Amniotic stem cell (primary cell): ENCODE measurements at regions not wholly inside any gene's neighbourhood (a gene's known extent, or its start where the extent isn't known, plus 50 kb on each side); places are given as distances from the start of the nearest gene placed in this dataset.
"Not testable (repeated sequence)": the region's sequence is repeated elsewhere in the genome, so short reads cannot be mapped to it uniquely, and the experiment has no call there.

Experiments
- DNase-seq: peaks from one replicate; lab custom pipeline; 2025; lab: John Stamatoyannopoulos, UW

DNA sequence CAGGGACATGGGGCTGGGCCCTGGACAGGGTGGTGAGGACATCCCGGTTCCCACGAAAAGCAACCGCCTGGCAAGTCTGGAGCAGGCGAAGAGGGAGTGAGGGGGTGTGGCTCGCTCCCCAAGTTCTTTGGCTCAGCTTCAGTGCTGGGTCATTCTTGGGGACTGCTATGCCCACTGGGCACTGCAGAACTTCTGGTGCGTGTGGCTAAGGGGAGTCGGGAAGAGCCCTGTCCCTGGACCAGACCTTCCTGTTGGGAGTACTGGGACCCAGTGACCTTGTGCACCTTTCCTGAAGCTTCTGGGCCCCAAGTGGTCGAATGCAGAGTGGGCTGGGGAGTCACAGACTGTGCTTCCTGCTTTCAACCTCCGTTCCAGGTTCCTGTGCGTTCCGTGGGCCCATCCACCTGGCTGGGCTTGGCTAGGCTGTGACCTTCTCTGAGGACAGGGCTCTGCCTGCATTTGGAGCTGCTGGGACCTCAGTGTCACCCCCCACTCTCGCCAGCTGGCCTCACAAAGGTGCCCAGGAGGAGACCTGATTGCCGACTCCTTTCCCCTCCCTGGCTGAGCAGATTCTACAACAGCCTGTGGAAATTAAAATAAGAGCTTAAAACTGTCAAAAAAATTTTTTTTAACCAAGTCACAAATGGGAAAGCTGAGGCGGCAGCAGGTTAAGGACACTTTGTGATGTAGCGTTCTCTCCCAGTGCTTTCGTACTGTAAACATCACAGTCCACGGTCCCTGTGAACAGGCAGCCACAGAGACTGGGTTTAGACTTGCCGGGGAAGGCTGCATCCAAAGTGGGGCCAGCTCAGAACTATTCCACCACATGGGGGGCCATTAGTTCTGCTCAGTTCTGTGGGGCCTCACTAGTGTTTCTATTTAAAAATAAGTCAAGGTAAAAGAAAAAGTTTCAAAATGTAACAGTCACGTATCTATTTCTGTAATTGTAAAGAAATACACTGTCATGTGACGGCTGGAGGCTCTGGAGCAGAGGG is 63.8 kb upstream of the WNT7B start:
- no peak for DNase-seq

DNA sequence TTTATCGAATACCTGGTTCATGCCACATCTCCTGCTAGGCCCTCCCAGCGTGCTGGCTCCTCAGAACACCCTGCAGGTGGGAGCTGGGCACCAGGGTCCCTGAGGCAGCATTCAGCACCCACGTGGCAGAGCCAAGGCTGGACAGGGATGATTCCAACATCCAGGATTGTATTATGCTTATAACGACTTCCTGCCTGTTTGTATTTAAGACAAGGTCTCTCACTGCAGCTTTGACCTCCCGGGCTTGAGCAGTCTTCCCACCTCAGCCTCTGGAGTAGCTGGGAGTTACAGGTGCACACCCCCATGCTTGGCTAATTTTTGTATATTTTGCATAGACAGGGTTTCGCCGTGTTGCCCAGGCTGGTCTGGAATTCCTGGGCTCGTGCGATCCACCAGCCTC is 64.7 kb upstream of the WNT7B start:
- DNase-seq = no peak

DNA sequence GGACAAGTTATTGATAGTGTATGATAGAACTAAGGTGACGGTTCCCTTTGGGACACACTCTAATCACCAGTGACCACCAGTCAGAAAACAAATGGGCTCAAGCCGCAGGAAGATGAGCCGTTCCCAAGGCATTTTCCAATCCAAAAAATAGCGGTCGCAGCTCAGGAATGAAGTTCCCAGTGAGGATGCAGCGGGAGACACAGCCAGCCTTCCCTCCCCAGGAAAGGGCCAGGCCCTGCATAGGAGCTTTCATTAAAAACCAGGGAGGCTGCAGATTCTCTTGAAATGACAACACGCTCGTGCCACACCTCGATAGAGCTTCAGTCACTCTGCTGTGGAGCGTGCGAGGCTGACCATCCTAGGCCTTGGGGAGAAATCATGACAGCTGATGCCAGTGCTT is 65.8 kb upstream of the WNT7B start:
- DNase-seq = no peak

GRCh38 chr22:46043339-46043738 is 66.4 kb upstream of the WNT7B start:
- no peak for DNase-seq

DNA sequence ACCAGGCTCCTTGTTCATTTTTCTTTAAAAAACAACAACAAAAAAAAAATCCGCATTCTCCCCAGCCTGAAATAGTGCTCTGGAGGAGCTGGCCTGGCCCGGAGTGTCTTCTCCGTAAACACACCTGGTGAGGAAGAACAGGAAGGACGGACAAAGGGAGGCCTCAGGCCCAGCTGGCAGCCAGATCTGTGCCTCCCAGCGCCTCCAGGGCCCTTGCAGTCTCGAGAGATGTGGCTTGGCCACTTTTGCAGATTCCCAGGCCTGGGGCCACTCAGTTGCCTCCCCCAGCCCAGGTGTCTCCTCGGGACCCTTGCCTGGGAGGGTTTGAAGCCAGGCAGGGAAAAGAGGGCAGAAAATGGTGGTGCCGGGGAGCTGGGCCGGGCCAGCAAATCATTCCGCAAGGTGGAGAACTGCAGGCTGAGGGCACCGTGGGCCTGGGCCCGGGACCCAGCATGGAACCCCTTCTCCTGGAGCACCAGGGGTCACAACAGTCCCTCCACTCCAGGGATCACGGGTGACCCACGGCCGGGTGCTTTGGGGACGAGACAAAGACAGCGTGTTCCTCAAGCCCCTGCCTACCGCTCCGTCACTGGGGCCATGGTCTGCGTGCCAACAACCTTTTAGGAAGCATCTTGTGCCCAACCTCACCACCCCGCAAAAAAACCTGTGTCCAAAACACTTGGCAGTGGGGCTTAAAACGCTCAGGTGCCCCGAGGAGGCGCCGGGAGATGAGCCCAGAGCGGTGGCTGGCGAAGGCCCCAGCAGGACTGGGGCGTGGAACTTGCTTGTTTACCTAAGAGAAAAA is 67.1 kb upstream of the WNT7B start:
- DNase-seq = no peak

DNA sequence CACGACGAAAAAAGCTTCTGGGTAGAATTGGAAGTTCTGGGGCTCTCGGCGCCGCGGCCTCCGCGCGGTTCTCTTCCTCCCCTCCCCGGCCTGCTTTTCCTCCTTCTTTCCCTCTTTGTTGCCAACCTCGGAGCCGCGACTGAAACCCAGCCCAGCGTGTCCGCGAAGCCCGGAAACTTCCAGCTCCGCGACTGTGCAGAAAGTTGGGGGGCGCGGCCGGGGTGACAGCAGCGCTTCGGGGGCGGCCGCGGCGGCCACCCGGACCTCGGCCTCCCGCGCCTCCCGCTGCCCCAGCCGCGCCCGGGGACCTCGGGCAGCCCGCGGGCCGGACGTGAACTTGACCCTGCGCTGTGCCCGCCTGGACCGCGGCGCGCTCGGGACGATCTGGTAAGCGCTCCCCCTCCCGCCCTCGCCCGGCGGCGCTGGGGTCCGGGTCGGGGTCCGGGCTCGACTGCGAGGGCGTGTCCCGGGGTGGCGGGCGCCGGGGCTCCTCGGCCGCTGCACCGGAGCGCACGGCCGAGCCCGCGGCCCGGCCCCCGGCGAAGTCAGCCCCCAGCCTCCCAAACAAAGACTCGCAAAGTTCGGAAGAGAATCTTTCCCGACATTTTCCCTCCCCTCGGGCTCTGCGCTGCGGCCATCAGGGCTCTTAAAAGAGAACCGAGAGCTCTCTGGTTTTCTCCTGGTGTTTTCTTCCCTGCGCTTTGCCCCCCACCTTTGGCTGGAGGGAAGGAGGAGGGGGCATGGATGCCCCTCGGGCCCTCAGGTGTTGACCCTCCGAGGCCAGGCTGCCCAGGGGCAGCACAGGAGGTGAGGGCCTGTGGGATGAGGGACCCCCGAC is 67.9 kb upstream of the WNT7B start:
- DNase-seq = no peak

DNA sequence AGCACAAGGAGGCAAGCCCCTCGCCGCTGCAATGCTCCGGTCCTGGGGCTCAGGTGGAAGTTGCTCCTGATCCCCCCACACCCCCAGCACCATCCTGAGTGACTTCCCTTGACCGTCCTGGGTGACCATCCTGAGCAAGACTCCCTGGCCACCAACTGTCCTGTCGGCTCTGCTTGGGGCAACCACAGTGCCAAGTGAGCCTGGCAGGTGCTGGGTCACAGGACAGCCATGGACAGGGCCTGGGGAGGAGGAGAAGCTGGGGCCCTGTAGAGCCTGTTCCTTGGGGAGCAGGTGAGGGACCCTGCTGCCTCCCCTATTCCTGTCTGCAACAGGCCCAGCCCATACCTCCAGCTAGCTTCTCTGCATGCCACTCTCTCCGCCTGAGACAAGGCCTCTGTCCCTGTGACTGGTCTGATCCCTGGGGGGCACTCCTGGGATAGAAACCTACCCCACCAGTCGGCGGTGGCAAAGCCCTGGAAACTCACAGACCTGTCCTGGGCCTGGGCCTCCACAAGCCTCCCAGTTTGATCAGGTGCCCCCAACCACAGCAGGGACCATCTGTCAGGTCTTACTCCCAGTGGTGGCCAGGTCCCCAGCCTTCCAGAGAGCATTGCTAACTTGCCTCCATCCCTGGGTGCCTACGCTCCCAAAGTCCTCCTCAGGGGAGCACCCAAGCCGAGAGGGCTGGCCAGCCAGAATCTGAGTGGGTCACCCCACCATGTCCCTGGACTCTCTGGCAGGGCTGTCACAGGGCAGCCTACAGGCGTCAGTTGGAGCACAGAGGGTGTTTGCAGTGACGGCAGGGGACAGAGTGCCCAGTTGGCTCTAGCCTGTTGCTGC is 68.7 kb upstream of the WNT7B start:
- no peak for DNase-seq

GRCh38 chr22:46046299-46046685 is 69.3 kb upstream of the WNT7B start:
- no peak for DNase-seq

GRCh38 chr22:46047226-46047625 is 70.3 kb upstream of the WNT7B start:
- no peak for DNase-seq

DNA sequence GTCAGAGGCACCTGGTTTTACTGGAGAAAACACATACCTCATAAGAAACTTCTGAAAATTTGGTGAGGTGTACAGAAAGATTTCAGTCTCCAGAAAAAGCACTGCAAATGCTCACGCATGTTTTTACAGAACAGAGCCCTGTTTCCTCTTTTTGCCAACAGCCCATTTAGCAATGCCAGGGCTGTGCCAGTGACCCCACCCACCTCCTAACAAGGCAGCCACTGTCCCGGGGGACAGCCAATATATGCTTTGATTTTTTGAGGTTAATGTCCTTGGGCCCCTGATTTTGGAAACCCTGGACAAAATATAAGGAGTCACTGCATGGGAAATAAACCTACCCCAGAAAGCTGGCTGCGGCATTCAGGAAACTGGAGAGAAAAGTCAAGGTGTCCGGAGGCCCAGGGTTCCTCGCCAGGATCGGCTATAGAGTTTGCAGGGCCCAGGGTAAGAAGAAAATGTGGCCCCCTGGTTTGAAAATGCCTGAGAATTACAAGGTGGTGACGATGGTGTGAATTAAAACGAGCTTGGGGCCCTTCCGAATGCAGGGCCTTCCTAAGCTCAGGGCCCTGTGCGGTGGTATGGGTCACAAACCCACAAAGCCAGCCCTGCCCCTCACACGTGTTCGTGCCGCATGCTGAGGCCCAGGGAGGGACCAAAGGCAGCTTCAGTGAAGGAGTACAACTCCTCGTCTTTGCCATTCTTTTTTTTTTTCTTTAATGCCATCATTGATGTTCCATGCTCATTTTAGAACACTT is 71.1 kb upstream of the WNT7B start:
- DNase-seq = no peak

- not testable (repeated sequence) for DNase-seq
Measured at GRCh38 chr22:46048661-46049060, 71.7 kb upstream of the WNT7B start.

- DNase-seq = no peak
Measured at GRCh38 chr22:46049726-46050450, 72.9 kb upstream of the WNT7B start.

DNA sequence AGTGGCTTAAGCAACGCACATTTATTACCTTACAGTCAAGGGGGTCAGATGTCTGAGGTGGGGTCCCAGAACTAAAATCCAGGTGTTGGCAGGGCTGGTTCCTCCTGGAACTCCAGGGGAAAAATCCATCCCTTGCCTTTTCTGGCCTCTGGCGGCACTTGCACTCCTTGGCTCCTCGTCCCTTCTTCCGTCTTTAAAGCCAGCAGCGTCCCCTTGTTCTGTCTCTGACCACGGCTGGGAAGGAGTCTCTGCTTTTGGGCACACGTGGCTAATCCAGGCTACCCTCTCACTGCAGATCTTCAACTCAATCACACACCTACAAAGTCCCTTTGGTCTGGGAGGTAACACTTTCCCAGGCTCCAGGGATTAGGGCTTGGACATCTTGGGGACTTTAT is 73.5 kb upstream of the WNT7B start:
- no peak for DNase-seq

GRCh38 chr22:46050916-46051614 is 74.1 kb upstream of the WNT7B start:
- no peak for DNase-seq

DNA sequence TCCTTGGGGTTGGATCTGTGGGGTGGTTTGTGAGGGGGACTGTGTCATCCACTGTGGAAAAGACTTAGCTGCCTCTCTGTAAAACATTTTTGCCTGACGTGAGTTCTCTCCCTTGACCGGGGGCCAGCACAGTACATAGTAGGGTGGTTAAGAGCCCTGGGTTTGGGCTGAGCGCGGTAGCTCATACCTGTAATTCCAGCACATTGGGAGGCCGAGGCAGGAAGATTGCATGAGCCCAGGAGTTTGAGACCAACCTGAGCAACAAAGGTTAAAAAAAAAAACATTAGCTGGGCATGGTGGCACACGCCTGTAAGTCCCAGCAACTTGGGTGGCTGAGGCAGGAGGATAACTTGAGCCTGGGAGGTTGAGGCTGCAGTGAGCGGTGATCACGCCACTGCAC is 74.7 kb upstream of the WNT7B start:
- DNase-seq = no peak

DNA sequence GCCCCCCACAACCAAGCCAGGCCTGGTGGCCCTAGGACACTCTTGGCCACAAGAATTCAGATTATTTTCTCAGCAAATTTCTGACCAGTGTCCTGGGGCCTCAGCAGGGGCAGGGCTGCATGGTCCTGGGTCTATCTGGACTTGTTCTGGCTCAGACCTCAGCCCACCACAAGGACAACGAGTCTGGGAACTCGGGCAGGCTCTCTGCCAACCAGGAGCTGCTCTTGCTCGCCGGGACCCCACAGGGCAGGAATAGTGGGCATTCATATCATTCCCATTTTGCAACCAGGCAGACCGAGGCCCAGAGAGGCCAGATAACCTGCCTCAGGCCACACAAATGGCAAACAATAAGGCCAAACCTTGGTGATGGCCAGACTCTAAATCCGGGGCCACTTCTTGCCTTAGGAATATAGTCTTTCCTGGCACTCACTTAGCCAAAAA is 75.4 kb upstream of the WNT7B start:
- DNase-seq = no peak

- DNase-seq = no peak
Measured at GRCh38 chr22:46052801-46053562, 76.0 kb upstream of the WNT7B start.

GRCh38 chr22:46053563-46054090 is 76.7 kb upstream of the WNT7B start:
- no peak for DNase-seq
